ENCODE measurements at regions not wholly inside any gene's neighbourhood (a gene's known extent, or its start where the extent isn't known, plus 50 kb on each side); places are given as distances from the start of the nearest gene placed in this dataset.

DNA sequence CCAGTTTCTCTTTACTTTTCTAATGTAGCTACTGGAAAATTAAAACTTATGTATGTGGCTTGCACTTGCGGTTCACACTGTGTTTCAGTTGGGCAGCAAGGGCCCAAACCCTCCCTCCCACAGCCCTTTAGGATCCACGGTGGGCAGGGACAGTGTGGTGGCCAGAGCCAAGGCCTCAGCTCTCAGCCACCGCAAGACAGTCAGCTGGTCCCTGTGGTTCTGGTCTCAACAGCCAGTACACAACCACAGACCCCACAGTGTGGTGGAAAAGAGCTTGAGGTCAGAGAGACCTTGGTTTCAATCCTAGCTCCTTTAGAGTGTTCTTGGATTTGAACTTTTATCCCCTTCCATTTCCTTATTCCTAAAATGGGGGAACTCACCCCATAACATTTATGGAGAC lies 153.0 kb upstream of the SMIM23 start:
- no peak for DNase-seq

DNA sequence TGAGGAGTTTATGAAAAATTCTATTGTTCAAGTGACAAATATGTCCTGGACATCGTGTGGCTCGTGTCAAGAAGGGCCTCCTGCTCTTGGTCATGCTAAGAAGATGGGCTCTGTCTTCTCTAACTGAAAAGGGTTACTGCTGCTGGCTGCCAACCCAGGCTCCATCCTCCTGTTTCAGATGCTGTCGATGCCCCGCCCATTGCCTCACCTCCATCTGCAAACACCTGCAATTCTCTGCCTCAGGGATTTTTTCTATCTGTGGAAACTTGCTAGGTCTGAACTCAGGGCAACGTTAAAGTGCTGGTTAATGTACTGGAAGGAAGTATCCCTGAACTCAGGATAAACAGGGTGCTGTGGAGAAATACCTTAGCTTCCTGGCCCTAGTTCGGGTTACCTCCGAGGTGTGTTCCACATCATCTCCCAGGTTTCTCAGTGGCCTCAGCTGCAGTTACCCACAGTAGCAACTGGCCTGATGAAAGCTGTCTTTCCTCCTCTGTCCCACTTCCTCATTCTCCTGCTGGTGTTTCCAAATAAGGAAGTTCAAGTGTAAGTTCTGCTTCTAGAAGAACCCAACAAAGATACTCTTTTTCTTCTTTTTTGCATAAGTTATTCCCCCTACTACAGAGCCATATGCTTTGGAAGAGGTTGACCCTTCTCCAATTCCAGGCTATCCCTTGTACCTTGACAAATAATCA lies 151.7 kb upstream of the SMIM23 start:
- no peak for DNase-seq

DNA sequence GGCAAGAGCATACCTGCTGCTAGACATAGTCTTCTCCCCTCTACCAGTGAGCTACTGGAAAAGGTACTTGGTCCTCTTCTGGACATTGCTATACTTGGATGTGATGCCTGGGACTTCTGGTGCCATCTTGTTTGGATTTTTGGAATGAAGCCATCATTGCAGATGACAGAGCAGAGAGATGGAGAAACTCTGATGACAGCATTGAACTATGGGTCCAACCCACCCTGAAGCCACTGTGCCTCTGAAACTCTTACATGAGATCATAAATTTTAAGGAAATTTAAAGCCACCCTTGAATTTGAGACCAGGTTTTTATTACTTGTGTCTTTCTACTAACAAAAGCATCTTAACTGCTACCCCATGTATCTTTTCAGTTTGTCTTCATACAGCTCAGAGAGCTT lies 151.1 kb upstream of the SMIM23 start:
- no peak for DNase-seq

DNA sequence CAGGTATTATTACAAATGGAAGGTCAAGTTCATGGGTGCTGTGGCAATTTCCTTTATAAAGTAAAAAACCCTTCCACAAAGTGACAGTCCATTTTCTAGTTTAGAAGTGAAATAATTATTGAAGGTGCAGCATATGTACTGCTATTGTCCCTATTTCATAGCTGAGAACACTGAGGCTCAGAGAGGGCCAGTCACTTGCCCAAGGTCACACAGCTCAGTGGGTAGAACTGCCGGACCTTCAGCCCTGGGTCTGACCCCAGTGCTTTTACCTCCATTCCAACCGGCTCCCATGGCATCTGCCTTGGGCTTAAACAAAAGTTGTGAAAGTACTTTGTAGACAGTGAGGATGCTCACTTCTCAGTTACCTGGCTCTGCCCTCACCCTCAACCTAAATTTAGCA lies 150.6 kb upstream of the SMIM23 start:
- DNase-seq, result no peak

DNA sequence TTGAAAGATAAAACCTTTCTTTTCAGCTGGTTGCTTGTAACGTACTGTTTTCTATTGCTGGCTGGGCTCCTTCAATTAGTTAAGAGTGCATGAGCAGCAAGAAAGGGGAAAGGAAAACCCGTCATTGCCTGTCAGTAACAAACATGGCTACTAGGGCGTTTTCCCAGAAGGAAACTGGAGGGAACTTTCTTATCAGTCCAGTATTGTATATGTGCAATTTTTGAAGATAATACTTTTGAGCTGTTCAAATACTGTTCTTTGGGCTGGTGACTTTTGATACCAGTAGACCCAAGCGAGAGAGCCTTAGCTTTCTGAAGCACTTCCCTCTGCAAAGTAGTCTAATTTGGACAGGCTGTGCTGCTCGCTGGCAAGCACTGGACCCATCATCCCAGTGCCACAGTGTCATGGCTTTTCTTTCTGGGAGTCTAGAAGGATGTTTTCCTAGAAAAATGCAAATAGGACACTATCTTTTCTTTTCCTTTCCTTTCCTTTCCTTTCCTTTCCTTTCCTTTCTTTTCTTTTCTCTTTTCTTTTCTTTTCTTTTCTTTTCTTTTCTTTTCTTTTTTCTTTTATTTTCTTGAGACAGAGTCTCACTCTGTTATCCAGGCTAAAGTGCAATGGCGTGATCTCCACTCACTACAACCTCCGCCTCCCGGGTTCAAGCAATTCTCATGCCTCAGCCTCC lies 149.9 kb upstream of the SMIM23 start:
- no peak for DNase-seq

DNA sequence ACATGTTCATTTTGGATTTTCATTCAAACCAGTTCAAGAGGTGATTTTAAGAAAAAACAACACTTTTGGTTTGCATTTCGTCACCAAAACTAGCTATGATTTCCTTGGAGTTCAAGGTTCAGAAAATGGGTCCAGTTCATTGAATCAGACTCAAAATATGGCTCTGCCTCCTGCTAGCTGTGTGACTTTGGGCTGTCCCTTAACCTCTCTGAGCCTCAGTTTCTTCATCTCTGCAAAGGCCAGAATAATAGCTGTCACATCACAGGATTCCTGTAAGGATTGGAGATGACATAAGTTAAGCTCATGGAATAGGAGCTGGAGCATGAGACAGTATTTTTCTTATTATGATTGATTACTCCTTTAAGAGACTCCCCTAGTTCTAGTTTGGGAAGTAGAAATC lies 147.8 kb upstream of the SMIM23 start:
- no peak for DNase-seq

DNA sequence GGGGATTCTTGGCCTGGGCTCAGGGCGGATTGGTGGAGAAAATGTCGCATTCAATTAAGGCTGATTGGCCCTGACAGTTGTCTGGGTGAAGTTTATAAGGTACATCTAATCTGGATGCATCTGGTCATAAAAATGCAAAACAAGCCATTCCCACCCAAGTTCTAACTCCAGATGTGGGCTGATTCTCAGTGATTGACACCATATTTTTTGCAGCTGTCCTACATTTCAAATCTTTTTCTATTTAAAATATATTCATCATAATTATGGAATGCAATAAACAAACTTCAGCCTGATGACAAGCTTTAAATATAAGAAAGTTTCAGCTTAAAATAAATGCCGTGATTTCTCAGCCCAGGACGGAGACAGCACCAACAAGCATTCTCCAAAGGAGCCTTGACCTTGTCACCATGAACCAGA lies 146.4 kb upstream of the SMIM23 start:
- no peak for DNase-seq

DNA sequence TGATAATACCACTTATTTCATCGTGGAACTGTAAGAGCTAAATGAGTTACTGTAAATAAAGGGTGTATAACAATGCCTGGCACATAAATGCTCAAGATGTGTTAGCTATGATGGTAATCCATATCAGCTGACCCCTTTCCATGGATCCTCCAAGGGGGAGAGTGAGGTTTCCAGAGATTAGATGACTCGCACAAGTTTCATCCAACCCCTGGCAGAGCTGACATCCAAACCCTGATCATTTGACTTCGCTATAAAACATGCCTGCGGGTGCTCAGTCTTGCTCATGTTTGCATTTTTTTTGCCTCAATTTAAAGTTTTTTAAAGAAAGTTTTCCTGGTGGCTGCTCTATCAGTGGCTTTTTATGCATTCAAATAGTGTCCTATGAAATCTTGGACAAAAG lies 145.7 kb upstream of the SMIM23 start:
- DNase-seq, result no peak

DNA sequence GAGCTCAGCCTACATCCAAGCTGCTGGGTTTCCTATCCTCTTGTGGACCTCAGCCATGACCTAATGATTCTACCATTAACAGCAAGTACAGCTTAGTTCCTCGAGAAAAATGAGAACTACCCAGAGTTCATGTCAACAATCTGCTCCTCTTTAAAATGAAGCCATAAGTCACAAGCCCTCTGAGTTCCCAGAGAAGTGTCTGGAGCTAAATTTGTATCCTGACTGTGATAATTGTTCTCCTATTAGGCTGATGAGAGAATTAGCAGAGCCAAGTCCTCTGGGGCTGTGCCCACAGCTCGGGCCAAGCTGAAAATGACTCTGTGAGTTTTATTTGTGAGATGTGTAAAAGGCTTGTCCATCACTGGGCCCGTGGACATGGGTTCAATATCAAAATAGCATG lies 145.1 kb upstream of the SMIM23 start:
- DNase-seq, result no peak

DNA sequence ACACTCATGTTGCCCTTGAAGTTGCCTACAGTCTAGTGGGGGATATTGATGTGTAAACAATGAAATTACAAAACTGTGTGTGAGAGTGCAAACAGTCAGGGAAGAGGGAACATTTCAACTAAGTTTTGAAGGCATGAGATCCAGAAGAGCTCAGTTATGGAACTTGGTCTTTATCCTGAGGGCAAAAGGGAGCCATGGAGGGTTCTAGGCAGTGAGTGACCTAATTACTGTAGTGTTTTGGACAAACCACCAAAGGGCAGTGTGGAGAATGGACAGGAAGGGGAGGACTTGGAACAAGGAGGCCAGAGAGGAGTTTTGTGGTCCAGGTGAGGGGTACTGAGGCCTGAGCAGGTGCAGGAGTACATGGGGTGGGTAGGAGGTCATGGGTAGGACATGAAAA lies 143.7 kb upstream of the SMIM23 start:
- DNase-seq, result no peak

DNA sequence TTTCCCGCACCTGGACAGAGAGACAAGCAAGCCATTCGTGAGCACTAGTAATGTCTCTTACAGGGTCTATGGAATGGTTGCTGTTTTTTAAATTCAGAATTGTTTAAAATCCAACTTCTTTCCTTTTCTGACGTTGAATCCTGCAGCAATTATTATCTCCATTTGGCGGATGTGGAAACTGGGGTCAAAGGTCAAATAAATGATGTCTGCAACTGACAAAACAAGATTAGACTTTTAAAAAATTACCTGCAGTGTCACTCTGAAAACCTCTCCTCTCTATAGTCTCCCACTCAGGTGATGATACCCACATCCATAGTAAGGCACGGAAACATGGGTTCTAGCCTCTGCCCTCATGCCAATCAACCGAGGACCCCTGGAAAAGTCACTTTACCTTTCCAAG lies 142.7 kb upstream of the SMIM23 start:
- DNase-seq, result no peak

DNA sequence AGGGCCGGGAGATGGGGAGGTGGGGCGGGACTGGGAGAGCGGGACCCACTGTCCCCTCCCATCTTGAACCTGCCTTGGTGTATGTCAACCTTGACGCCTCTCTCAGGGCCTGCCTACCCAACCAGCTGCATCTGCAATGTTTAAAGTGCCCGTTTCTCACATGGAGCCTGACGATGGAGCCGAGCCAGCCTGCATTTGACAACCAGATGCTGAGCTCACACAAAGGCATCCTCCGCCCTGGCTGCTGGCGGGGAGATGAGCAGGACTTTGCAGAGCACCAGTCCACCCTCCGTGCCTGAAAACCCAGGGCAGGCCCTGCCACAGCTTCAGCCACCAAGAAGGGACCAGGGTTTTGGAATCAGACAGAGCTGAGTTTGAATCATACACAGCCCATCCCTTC lies 141.1 kb upstream of the SMIM23 start:
- peak; percentile 66 for DNase-seq

DNA sequence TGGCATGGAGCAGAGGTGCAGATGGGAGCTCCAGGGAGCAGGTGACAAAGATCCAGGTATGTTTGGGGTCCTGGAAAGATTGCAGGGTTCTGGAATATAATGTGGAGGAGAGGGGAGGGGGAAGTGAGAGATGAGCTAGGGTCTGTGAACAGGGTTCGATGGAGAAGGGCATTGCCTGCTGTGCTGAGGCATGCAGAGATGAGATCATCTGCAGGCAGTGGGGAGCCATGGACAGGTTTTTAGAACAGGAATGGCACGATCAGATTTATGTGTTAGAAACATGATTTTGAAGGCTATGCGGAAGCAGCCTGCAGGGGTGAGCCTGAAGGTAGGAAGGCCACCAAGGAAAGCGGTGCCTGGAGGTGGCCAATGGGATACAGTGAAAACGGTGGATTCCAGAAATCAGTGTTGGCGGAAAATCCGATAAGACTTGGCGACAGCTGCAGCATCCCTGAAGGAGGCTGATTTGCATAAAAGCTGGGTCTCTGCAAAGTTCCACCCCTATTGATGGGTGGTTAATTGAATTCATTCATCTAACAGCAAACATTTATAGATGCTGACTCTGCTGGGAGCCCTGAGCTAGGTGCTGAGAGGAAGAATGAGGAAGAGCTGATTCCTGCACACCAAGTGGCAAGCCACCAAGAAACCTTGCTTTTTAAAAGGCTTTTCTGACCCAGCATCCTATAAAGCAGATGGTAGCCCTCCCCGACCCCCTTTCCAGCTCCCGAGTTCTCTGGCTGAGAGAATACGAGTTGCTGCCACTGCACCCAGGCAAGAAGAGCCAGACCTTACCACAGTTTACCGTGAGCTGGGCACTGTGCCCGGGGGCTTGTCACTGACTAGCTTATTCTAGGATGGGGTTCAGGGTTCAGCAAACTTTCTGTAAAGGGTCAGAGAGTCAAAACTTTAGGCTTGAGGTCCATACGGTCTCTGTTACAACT lies 139.2 kb upstream of the SMIM23 start:
- peak; percentile 30 for DNase-seq

DNA sequence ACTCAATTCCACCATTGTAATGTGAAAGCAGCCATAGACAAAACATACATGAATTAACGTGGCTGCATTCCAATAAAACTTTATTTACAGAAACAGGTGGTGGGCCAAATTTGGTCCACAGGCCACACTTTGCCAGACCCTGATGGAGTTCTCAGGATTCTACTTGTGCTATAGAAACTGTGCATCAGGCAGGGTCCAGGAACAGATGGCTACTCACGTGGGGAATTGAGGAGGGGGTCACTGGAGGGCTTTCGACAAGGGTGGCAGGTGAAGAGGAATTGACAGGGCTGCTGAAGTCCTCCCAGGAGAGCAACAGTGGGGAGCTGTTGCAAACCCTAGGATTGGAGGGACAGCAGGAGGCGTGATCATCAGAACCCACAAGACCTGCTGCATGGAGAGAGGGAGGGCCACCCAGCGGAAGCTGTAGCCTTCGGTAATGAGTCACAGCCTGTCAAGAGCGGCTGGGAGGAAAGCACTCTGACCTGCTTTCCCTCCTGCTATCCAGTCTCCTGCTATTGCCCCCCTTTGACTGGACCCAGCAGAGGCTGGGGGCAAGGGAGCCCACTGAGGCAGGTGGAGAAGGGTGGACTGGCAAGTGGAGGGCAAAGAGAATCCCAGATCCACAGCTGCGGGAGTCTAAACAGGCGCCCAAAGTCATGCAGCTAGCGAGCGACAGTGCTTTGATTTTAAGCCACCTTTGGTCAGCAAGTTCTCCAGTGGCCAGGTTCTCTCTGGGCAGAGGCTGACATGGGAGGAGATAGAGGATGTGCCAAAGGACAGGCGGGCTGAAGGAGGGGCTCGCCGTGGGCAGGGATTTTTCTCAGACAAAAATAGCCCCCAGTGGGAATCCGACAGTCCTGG lies 138.3 kb upstream of the SMIM23 start:
- DNase-seq, result peak; percentile 34

DNA sequence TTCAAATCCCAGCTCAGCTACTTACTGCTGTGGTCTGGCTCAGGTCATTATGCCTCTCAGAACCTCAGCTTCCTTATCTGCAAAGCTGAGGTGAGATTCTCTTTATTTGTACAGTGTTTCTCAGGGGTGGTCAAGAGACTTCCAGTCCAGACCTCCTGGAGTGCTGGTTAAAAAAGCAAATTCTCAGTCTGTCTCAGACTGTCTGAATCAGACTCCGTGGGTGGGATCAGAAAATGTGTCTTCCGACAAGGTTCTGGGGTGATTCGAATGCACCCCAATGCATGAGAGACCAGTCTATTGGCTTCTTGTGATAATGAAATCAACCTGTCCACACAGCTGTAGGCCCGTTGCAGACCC lies 137.7 kb upstream of the SMIM23 start:
- no peak for DNase-seq

DNA sequence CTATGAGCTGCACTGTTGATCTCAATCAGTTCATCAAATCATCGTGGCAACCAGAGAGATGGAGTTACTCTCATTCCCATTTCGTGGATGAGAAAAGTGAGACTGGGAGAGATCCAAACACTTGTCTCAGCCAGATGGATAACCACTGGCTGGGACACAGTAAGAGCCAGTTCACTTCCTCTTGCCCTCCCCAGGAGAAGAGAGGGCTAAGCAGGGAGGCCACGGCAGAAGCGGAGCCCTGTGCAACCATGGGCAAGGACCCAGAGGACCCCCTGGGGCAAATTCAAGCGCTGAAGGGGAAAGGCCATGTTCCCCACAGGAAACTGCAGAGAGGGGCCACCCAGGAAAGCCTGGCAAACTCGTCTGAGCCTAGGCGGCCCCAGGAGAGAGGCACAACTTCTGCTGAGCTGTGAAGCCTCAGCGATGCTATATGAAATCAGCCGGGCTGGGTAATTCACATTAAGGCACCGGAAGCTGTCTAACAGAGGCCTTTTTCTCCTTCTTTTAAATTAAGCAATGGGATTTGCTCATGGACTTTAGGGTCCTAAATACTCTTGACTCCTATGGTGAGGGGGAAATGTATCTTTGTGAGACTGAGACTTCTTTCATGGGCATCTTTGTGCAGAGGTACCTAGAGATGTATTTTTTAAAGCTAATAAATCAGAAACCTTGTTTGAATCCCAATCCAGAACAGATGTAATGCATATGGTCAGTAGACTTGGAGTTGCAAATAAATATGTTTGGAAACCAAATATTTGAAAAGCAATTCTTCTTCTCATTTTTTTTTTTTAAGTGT lies 137.1 kb upstream of the SMIM23 start:
- no peak for DNase-seq

DNA sequence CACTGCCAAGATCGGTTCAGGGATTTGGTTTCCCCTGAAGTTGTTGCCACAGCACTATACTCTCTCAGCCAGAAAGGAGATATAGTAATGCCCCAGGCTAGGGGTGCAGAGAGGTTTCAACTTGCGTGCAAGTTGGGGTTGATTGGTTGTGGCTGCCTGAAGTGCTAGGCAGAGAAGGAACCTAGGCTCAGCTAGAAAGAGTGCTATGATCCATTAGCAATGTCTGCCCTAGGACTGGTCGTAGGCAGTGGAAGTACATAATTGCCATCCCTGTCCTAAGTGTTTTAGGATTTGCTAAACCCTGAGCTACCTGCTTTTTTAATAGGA lies 136.6 kb upstream of the SMIM23 start:
- DNase-seq, result no peak

DNA sequence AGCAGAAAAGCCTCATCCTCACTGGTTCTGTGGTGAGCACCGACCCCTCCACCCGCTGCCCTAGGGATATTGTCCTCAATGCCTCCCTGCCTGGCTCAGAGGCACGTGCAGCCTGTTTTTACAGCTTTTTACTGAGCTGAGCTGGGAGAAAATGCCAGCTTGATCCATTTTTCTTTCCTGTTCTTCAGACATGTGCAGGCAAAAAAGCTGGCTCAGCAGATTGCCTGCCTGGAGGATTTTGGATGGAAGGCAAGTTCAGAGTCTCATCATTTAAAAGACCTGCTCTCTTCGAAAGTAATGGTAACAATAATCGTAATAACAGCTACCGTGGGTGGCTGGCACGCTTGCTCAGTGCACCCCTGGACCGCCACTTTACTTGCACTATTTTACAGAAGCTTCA lies 135.0 kb upstream of the SMIM23 start:
- no peak for DNase-seq

DNA sequence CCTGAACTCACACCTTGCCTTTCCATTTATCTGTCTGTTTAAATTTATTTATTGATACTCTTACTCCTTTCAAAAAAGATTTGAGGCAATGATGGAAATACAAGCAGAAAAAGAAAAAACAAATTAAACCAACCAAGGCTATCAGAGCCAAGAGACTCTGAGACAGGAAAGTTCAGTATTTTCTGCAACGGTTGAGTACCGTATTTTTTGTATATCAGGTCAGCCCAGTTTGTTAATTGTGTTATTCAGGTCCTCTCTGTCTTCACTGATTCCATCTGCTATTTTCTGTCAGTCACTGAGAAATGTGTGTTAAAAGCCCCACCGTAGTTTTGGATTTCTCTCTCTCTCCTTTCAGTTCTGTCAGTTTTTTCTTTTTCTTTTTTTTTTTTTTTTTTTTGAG lies 134.5 kb upstream of the SMIM23 start:
- DNase-seq, result no peak

DNA sequence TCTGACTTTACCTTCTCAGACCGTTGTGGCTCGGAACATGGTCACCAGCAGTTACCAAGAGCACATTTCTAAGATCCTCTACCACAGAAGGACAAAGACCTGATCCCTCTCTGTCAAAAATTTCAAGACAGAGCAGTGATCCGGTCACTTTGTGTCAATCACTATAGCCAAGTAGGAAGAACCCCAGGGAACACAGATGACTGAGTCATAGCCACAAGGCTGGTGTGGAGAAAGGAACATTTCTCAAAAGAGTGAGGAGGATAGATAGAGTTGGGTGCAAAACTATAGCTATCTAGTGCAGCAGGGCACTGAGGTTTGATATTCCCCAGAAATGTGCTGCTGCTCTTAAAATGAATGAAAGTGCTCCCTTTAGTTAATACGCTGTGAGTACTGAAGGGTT lies 130.7 kb upstream of the SMIM23 start:
- no peak for DNase-seq

DNA sequence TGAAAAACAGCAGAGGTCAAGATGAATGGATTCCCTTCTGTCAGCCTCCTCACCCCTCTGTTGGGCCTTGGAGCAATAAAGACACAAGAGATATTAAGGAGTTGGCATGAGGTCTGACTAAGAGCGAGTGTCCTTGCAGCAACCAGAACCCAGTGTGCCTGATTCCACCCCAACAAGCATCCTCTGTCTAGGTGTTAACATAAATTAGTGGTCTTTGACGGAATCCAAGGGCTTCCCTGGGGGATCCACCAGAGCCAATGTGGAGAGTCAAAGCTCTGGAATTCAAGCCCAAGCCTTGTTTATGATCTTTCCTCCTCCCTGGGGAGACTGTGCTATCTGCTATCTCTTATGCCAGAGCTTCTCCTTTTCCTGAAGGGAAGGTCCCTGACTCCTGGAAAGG lies 128.1 kb upstream of the SMIM23 start:
- no peak for DNase-seq

DNA sequence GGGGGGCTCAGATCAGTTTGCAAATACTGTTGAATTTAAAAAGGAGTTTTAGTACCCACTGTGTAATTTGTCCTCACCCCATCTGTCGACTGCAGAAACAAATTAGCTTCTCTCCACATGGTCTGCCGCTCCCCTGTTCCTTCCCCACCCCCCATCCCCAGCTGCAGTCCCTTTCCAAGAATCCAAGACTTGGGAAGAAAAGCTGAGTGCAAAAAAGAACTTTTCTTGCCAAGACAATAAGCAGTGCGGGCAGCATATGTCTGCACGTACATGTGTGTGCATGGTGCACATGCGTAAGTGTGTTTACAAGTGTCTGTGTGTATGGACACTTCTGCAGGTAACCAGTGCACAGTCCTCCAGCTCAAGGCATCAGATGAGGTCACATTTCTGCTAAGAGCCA lies 125.7 kb upstream of the SMIM23 start:
- DNase-seq, result no peak
